ENCODE measurements at regions not wholly inside any gene's neighbourhood (a gene's known extent, or its start where the extent isn't known, plus 50 kb on each side); places are given as distances from the start of the nearest gene placed in this dataset.

DNA sequence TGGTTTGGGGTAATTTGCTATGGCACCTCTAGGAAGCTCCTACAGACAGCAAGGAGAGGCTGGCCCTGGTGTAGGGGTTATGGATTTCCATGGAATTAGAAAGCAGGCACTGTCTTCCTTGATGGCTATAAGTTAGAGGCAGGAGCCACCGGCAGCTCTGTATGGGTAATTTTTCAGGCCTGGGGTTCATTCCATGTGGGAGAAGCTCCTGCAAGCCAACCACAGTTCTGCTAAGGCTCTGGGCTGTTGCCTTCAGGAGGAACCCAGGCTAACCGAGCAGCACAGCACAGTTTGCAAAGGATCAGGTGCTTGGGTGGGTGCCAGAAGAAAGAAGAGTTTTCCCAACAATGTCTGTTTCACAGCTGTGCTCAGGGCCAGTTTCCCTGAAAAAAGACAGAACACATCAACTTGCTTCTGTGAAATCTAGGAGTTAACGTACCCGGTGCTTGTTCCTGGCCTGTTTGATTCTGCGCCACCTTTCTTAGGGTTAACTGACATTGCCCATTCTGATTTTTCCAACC lies 162.8 kb upstream of the MYLIP start:
- TF ChIP-seq GABPA (IDR thresholded peaks at IDR 0.05; ENCODE audit: low read depth), result no peak
- TF ChIP-seq, protein P1, sequence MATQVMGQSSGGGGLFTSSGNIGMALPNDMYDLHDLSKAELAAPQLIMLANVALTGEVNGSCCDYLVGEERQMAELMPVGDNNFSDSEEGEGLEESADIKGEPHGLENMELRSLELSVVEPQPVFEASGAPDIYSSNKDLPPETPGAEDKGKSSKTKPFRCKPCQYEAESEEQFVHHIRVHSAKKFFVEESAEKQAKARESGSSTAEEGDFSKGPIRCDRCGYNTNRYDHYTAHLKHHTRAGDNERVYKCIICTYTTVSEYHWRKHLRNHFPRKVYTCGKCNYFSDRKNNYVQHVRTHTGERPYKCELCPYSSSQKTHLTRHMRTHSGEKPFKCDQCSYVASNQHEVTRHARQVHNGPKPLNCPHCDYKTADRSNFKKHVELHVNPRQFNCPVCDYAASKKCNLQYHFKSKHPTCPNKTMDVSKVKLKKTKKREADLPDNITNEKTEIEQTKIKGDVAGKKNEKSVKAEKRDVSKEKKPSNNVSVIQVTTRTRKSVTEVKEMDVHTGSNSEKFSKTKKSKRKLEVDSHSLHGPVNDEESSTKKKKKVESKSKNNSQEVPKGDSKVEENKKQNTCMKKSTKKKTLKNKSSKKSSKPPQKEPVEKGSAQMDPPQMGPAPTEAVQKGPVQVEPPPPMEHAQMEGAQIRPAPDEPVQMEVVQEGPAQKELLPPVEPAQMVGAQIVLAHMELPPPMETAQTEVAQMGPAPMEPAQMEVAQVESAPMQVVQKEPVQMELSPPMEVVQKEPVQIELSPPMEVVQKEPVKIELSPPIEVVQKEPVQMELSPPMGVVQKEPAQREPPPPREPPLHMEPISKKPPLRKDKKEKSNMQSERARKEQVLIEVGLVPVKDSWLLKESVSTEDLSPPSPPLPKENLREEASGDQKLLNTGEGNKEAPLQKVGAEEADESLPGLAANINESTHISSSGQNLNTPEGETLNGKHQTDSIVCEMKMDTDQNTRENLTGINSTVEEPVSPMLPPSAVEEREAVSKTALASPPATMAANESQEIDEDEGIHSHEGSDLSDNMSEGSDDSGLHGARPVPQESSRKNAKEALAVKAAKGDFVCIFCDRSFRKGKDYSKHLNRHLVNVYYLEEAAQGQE (IDR thresholded peaks at IDR 0.05; ENCODE audit: insufficient replicate concordance, low read depth), result no peak
- TF ChIP-seq, protein P2, sequence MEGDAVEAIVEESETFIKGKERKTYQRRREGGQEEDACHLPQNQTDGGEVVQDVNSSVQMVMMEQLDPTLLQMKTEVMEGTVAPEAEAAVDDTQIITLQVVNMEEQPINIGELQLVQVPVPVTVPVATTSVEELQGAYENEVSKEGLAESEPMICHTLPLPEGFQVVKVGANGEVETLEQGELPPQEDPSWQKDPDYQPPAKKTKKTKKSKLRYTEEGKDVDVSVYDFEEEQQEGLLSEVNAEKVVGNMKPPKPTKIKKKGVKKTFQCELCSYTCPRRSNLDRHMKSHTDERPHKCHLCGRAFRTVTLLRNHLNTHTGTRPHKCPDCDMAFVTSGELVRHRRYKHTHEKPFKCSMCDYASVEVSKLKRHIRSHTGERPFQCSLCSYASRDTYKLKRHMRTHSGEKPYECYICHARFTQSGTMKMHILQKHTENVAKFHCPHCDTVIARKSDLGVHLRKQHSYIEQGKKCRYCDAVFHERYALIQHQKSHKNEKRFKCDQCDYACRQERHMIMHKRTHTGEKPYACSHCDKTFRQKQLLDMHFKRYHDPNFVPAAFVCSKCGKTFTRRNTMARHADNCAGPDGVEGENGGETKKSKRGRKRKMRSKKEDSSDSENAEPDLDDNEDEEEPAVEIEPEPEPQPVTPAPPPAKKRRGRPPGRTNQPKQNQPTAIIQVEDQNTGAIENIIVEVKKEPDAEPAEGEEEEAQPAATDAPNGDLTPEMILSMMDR (IDR thresholded peaks at IDR 0.05; ENCODE audit: insufficient read depth, low read length), result no peak
- no peak for TF ChIP-seq SPI1 (IDR thresholded peaks at IDR 0.05; ENCODE audit: borderline replicate concordance, low read depth)

Data from HL-60 (cell line).